Superior temporal gyrus (tissue), 1 donor: ENCODE measurements at regions not wholly inside any gene's neighbourhood (a gene's known extent, or its start where the extent isn't known, plus 50 kb on each side); places are given as distances from the start of the nearest gene placed in this dataset.
A peak's percentile ranks its signal among the peaks of the same experiment; 100 is the strongest.

Experiments used
- DNase-seq: peaks from one replicate; pipeline ENCODE4 v3.0.0-alpha.2; 2016; ENCODE audit errors: extremely low spot score

GRCh38 chr12:13680916-13681315 is 300.5 kb downstream of the GRIN2B start:
- no peak for DNase-seq

- DNase-seq = no peak
These were observed 304.5 kb downstream of the GRIN2B start for GRCh38 chr12:13676880-13677279.

- DNase-seq = peak; percentile 61
These were observed 311.0 kb downstream of the GRIN2B start for GRCh38 chr12:13670285-13670866.

- DNase-seq = no peak
These were observed 312.5 kb downstream of the GRIN2B start for GRCh38 chr12:13668880-13669279.

- no peak for DNase-seq
These were observed 314.6 kb downstream of the GRIN2B start for GRCh38 chr12:13666806-13667205.

- peak; percentile 86 for DNase-seq
These were observed 320.2 kb downstream of the GRIN2B start for GRCh38 chr12:13661005-13661887.

GRCh38 chr12:13654456-13654855 is 326.9 kb downstream of the GRIN2B start:
- DNase-seq = no peak

GRCh38 chr12:13652105-13652504 is 329.3 kb downstream of the GRIN2B start:
- no peak for DNase-seq

GRCh38 chr12:13635709-13636108 is 345.7 kb downstream of the GRIN2B start:
- DNase-seq = no peak

- peak; percentile 25 for DNase-seq
These were observed 349.5 kb downstream of the GRIN2B start for GRCh38 chr12:13631873-13632272.

- no peak for DNase-seq
These were observed 351.0 kb downstream of the GRIN2B start for GRCh38 chr12:13630354-13630753.

- no peak for DNase-seq
These were observed 353.3 kb downstream of the GRIN2B start for GRCh38 chr12:13628067-13628466.

- no peak for DNase-seq
These were observed 353.9 kb downstream of the GRIN2B start for GRCh38 chr12:13627536-13627935.

GRCh38 chr12:13613297-13613696 is 368.1 kb downstream of the GRIN2B start:
- DNase-seq = no peak

- DNase-seq = no peak
These were observed 371.3 kb downstream of the GRIN2B start for GRCh38 chr12:13609894-13610679.

- no peak for DNase-seq
These were observed 375.1 kb downstream of the GRIN2B start for GRCh38 chr12:13606290-13606689.

- DNase-seq = peak; percentile 59
These were observed 377.4 kb downstream of the GRIN2B start for GRCh38 chr12:13603953-13604352.

GRCh38 chr12:13602172-13602571 is 379.2 kb downstream of the GRIN2B start:
- no peak for DNase-seq

GRCh38 chr12:13599176-13599575 is 382.2 kb downstream of the GRIN2B start:
- DNase-seq = no peak

GRCh38 chr12:13597837-13598236 is 383.6 kb downstream of the GRIN2B start:
- DNase-seq = no peak

GRCh38 chr12:13597166-13597565 is 384.2 kb downstream of the GRIN2B start:
- DNase-seq = no peak

GRCh38 chr12:13596714-13597113 is 384.7 kb downstream of the GRIN2B start:
- DNase-seq = no peak
